ENCODE measurements at regions not wholly inside any gene's neighbourhood (a gene's known extent, or its start where the extent isn't known, plus 50 kb on each side); places are given as distances from the start of the nearest gene placed in this dataset.

DNA sequence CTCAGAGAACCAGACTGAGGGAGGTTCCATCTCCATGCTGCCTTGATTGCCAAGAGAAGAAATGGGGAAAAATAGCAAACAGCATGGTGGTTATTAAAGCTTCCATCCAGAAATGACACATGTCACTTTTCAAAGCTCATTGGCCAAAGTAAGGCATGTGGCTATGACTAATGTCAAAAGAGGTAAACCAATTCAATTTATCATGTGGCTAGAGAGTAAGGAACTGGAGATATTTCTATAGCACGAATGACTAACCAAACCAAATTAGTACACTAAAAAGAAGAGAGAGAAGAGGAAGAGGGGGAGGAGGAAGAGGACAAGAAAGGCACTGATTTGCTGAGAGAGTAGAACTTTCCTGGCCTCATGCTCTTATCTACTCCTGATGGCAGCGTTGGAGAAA is 115.2 kb upstream of the SLC6A11 start:
- ATAC-seq (no peak), DNase-seq (ENCODE audit: low read depth, low spot score) (no peak)
- TF ChIP-seq, protein P1, sequence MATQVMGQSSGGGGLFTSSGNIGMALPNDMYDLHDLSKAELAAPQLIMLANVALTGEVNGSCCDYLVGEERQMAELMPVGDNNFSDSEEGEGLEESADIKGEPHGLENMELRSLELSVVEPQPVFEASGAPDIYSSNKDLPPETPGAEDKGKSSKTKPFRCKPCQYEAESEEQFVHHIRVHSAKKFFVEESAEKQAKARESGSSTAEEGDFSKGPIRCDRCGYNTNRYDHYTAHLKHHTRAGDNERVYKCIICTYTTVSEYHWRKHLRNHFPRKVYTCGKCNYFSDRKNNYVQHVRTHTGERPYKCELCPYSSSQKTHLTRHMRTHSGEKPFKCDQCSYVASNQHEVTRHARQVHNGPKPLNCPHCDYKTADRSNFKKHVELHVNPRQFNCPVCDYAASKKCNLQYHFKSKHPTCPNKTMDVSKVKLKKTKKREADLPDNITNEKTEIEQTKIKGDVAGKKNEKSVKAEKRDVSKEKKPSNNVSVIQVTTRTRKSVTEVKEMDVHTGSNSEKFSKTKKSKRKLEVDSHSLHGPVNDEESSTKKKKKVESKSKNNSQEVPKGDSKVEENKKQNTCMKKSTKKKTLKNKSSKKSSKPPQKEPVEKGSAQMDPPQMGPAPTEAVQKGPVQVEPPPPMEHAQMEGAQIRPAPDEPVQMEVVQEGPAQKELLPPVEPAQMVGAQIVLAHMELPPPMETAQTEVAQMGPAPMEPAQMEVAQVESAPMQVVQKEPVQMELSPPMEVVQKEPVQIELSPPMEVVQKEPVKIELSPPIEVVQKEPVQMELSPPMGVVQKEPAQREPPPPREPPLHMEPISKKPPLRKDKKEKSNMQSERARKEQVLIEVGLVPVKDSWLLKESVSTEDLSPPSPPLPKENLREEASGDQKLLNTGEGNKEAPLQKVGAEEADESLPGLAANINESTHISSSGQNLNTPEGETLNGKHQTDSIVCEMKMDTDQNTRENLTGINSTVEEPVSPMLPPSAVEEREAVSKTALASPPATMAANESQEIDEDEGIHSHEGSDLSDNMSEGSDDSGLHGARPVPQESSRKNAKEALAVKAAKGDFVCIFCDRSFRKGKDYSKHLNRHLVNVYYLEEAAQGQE (IDR thresholded peaks at IDR 0.05; ENCODE audit: insufficient read depth in 1 of 2, low read depth in 2 of 2, low read length in 1 of 2), result no peak
- TF ChIP-seq TCF7L2 (IDR thresholded peaks at IDR 0.05; ENCODE audit: low read depth, low read length) (no peak), SIN3A (IDR thresholded peaks at IDR 0.05; ENCODE audit: borderline replicate concordance, insufficient read depth, low read depth, low read length) (no peak), POLR2AphosphoS5 (IDR thresholded peaks at IDR 0.05; ENCODE audit: low read depth, low read length) (no peak)
- TF ChIP-seq, protein P2, sequence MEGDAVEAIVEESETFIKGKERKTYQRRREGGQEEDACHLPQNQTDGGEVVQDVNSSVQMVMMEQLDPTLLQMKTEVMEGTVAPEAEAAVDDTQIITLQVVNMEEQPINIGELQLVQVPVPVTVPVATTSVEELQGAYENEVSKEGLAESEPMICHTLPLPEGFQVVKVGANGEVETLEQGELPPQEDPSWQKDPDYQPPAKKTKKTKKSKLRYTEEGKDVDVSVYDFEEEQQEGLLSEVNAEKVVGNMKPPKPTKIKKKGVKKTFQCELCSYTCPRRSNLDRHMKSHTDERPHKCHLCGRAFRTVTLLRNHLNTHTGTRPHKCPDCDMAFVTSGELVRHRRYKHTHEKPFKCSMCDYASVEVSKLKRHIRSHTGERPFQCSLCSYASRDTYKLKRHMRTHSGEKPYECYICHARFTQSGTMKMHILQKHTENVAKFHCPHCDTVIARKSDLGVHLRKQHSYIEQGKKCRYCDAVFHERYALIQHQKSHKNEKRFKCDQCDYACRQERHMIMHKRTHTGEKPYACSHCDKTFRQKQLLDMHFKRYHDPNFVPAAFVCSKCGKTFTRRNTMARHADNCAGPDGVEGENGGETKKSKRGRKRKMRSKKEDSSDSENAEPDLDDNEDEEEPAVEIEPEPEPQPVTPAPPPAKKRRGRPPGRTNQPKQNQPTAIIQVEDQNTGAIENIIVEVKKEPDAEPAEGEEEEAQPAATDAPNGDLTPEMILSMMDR (IDR thresholded peaks at IDR 0.05), result no peak
- Histone ChIP-seq H3K36me3 (ENCODE audit: control insufficient read depth, insufficient read depth, low read length) (no peaks in the 10 kb centered on the region), H3K27ac (ENCODE audit: low read length) (no peak overlapping the region), H3K9me3 (ENCODE audit: control insufficient read depth, insufficient read depth, low read depth, low read length) (no peaks in the 10 kb centered on the region), H3K4me3 (ENCODE audit: low read depth in 2 of 2, low read length in 2 of 2) (no peak overlapping the region), H3K4me1 (ENCODE audit: control insufficient read depth, insufficient read depth, low read length) (no peaks in the 10 kb centered on the region), H3K27me3 (ENCODE audit: control insufficient read depth, insufficient read depth, low read length) (peaks cover 5% of the 10 kb centered on the region)
- no TSS peak for BruUV-seq (replicated peaks)
- in situ Hi-C loops (cut with HindIII; ENCODE audit: low pct_unique_long_range_greater_than_20kb, low sequenced_read_pairs), result no loop called here
- CTCF ChIA-PET, result no interaction called here
- intact Hi-C loops (cut with micrococcal nuclease; ENCODE audit: unreplicated experiment), result no loop called here
- POLR2A ChIA-PET, result no interaction called here

DNA sequence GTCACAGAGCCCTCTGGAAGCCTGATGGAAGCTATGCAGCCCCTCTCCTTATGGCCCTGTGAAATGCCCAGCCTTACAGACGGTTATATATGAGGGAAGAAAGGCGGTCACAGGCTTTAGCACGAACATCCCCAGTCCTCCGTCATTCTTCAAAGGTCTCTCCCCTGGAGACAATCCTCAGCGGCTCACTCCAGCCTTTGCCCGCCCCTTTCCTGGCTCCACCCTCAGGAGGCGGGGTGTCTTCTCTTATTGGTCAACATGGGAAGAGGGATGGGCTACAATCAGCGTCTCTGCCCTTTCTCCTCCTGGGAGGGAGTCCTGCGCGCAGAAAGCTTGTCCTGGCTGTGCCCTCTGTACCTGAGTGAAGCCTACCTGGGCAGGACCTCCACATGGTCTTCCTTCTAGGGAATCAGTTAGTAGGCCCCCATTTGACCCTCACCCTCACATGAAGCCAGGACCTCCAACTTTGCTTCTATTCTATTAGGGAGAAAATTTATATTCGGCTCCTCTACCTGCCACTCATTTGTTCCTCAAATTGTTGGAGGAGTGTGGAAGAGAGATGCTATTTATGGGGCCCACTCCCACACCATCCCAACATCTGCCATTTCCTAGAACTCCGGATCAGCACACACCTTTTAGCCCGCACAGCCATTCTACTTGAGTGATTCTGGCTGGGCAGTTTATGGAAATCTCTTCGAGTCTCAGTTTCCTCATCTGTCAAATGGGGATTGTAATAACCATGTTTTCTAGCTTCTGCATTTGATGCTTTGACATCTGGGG is 112.9 kb upstream of the SLC6A11 start:
- DNase-seq (ENCODE audit: low read depth, low spot score) (no peak), ATAC-seq (no peak)
- CTCF ChIA-PET, result no interaction called here
- Histone ChIP-seq H3K9me3 (ENCODE audit: control insufficient read depth, insufficient read depth, low read depth, low read length) (no peaks in the 10 kb centered on the region), H3K4me3 (ENCODE audit: low read depth in 2 of 2, low read length in 2 of 2) (no peak overlapping the region), H3K27me3 (ENCODE audit: control insufficient read depth, insufficient read depth, low read length) (peaks cover 8% of the 10 kb centered on the region), H3K4me1 (ENCODE audit: control insufficient read depth, insufficient read depth, low read length) (no peaks in the 10 kb centered on the region), H3K27ac (ENCODE audit: low read length) (no peak overlapping the region), H3K36me3 (ENCODE audit: control insufficient read depth, insufficient read depth, low read length) (no peaks in the 10 kb centered on the region)
- TF ChIP-seq TCF7L2 (IDR thresholded peaks at IDR 0.05; ENCODE audit: low read depth, low read length) (no peak), SIN3A (IDR thresholded peaks at IDR 0.05; ENCODE audit: borderline replicate concordance, insufficient read depth, low read depth, low read length) (no peak), POLR2AphosphoS5 (IDR thresholded peaks at IDR 0.05; ENCODE audit: low read depth, low read length) (no peak)
- TF ChIP-seq, protein P1 (IDR thresholded peaks at IDR 0.05; ENCODE audit: insufficient read depth in 1 of 2, low read depth in 2 of 2, low read length in 1 of 2), result no peak
- TF ChIP-seq, protein P2 (IDR thresholded peaks at IDR 0.05), result no peak
- in situ Hi-C loops (cut with HindIII; ENCODE audit: low pct_unique_long_range_greater_than_20kb, low sequenced_read_pairs), result no loop called here
- BruUV-seq (replicated peaks), result no TSS peak
- intact Hi-C loops (cut with micrococcal nuclease; ENCODE audit: unreplicated experiment), result no loop called here
- POLR2A ChIA-PET, result no interaction called here
